A549 (cell line): ENCODE measurements at regions not wholly inside any gene's neighbourhood (a gene's known extent, or its start where the extent isn't known, plus 50 kb on each side); places are given as distances from the start of the nearest gene placed in this dataset.
A peak's percentile ranks its signal among the peaks of the same experiment; 100 is the strongest.

Source experiments
- ATAC-seq, 2 experiments: fragments of 200-7000 bp in 1 of 2; fragments of >200 bp in 1 of 2; cut with Nextera tagmentation in 1 of 2; cut with Tn5 transposase in 1 of 2; 3 replicates each; pipeline versions ENCODE4 v1.8.0 to v1.9.1; 2018 to 2020; ENCODE audit warnings: mild to moderate bottlenecking in 1 of 2, moderate library complexity in 1 of 2
- CTCF ChIA-PET: fragments of 300-600 bp; sonication (Branson Sonifier 250); formaldehyde crosslinking; extraction: SDS; loops from one replicate; lab custom pipeline; 2021; ENCODE audit warnings: antibody characterized with exemption, inconsistent platforms; lab: Yijun Ruan, JAX
- POLR2A ChIA-PET: fragments of 350-600 bp; formaldehyde crosslinking; extraction: SDS; loops from one replicate; lab custom pipeline; 2021; ENCODE audit warnings: antibody characterized with exemption, inconsistent platforms; lab: Yijun Ruan, JAX
- DNase-seq, 2 experiments: peaks; one replicate each; pipeline versions ENCODE4 v3.0.0 to v3.0.0-alpha.2; 2011 to 2016; ENCODE audit warnings: low read depth in 1 of 2, low spot score in 1 of 2
- FAIRE-seq: peaks from 2 replicates; lab custom pipeline; 2011; peaks lifted over from hg19 to GRCh38; lab: Jason Lieb, UNC
- H3K27ac ChIP-seq, 2 experiments: fragments of >200 bp; sonication (Bioruptor Twin); formaldehyde crosslinking; 3 replicates each; pipeline ENCODE4 v1.5.1; 2016 to 2017
- H3K4me1 ChIP-seq: fragments of >200 bp; sonication (Bioruptor Twin); formaldehyde crosslinking; 3 replicates; pipeline ENCODE4 v1.6.1; 2016
- H3K4me2 ChIP-seq: fragments of >200 bp; sonication (Bioruptor Twin); formaldehyde crosslinking; 3 replicates; pipeline ENCODE4 v1.6.1; 2016
- H3K4me3 ChIP-seq: fragments of >200 bp; sonication (Bioruptor Twin); formaldehyde crosslinking; 3 replicates; pipeline ENCODE4 v1.5.1; 2016
- H3K9me3 ChIP-seq: fragments of >200 bp; sonication (Bioruptor Twin); formaldehyde crosslinking; 3 replicates; pipeline ENCODE4 v1.6.1; 2016
- BHLHE40 ChIP-seq: IDR thresholded peaks from 2 replicates; pipeline ENCODE4 v1.6.1; 2012; ENCODE audit warnings: low read depth, low read length, inconsistent platforms
- CHD2 ChIP-seq: fragments of 150-350 bp; IDR thresholded peaks from 2 replicates; pipeline ENCODE4 v1.6.1; 2014; ENCODE audit warnings: low read length; ENCODE audit not compliant: partially characterized antibody
- HDAC2 ChIP-seq: fragments of 200-600 bp; sonication (generic); IDR thresholded peaks from 2 replicates; pipeline ENCODE4 v1.6.1; 2016
- HEYL ChIP-seq: fragments of 250-450 bp; sonication (Bioruptor Pico); IDR thresholded peaks from 2 replicates; pipeline ENCODE4 v1.8.0; 2021; ENCODE audit warnings: mild to moderate bottlenecking, moderate library complexity
- HOXA7 ChIP-seq: fragments of 250-450 bp; sonication (Bioruptor Pico); IDR thresholded peaks from 2 replicates; pipeline ENCODE4 v1.5.0; 2020; ENCODE audit warnings: mild to moderate bottlenecking, moderate library complexity
- KDM1A ChIP-seq: fragments of 200-600 bp; sonication (generic); IDR thresholded peaks from 2 replicates; pipeline ENCODE4 v1.6.1; 2016; ENCODE audit warnings: low read depth, mild to moderate bottlenecking
- NFE2L2 ChIP-seq: fragments of 150-350 bp; conservative IDR thresholded peaks from 2 replicates; pipeline ENCODE4 v1.6.1; 2014; ENCODE audit warnings: low read length
- POLR2A ChIP-seq: IDR thresholded peaks from 2 replicates; pipeline ENCODE4 v1.6.1; 2012; ENCODE audit warnings: mild to moderate bottlenecking, low read length
- POLR2AphosphoS2 ChIP-seq: conservative IDR thresholded peaks from 2 replicates; pipeline ENCODE4 v1.6.1; 2012; ENCODE audit warnings: low read length, improper control_type of control experiment, inconsistent platforms
- RAD21 ChIP-seq, 2 experiments: fragments of >200 bp in 1 of 2; sonication (Bioruptor Twin) in 1 of 2; formaldehyde crosslinking in 1 of 2; IDR thresholded peaks in 1 of 2; conservative IDR thresholded peaks in 1 of 2; 2 replicates in 1 of 2; 3 replicates in 1 of 2; pipeline ENCODE4 v1.6.1; 2012 to 2018; ENCODE audit warnings: inconsistent platforms in 1 of 2
- RARB ChIP-seq: fragments of 250-450 bp; sonication (Bioruptor Pico); IDR thresholded peaks from 2 replicates; pipeline ENCODE4 v1.8.0; 2021; ENCODE audit warnings: mild to moderate bottlenecking, moderate library complexity
- RCOR1 ChIP-seq: fragments of 150-350 bp; IDR thresholded peaks from 2 replicates; pipeline ENCODE4 v1.6.1; 2014; ENCODE audit warnings: antibody characterized with exemption, low read length, low read depth
- SMC3 ChIP-seq: fragments of >200 bp; sonication (Bioruptor Twin); formaldehyde crosslinking; IDR thresholded peaks from 3 replicates; pipeline ENCODE4 v1.6.1; 2018; ENCODE audit warnings: inconsistent platforms
- SREBF2 ChIP-seq: fragments of 450-650 bp; IDR thresholded peaks from 2 replicates; pipeline ENCODE4 v1.6.1; 2014; ENCODE audit warnings: mild to moderate bottlenecking, moderate library complexity
- TFCP2L1 ChIP-seq: fragments of 250-450 bp; sonication (Bioruptor Pico); IDR thresholded peaks from 2 replicates; pipeline ENCODE4 v1.5.0; 2021; ENCODE audit warnings: mild to moderate bottlenecking
- ZC3H11A ChIP-seq: fragments of 450-650 bp; IDR thresholded peaks from 2 replicates; pipeline ENCODE4 v1.6.1; 2014; ENCODE audit warnings: antibody characterized with exemption, mild to moderate bottlenecking
- ZNF302 ChIP-seq: fragments of 250-450 bp; sonication (Bioruptor Pico); IDR thresholded peaks from 2 replicates; pipeline ENCODE4 v1.9.0; 2021; ENCODE audit warnings: inconsistent platforms, mild to moderate bottlenecking, moderate library complexity
- WGBS: methylation state at CpG from one replicate; pipeline ENCODE4 v1.1.6; 2017; ENCODE audit errors: missing lambda C conversion rate; 5-methylcytosine and 5-hydroxymethylcytosine counted together
- TF ChIP-seq, protein P1 (sequence below): fragments of 200-600 bp; sonication (generic); IDR thresholded peaks from 2 replicates; pipeline ENCODE4 v1.6.1; 2016; ENCODE audit warnings: antibody characterized with exemption, mild to moderate bottlenecking, moderate library complexity
- TF ChIP-seq, protein P2 (sequence below): fragments of >200 bp; sonication (Bioruptor Twin); formaldehyde crosslinking; IDR thresholded peaks from 3 replicates; pipeline ENCODE4 v1.6.1; 2016
- TF ChIP-seq, protein P3 (sequence below): fragments of >200 bp; sonication (Bioruptor Twin); formaldehyde crosslinking; IDR thresholded peaks from 3 replicates; pipeline ENCODE4 v1.5.1; 2016

DNA sequence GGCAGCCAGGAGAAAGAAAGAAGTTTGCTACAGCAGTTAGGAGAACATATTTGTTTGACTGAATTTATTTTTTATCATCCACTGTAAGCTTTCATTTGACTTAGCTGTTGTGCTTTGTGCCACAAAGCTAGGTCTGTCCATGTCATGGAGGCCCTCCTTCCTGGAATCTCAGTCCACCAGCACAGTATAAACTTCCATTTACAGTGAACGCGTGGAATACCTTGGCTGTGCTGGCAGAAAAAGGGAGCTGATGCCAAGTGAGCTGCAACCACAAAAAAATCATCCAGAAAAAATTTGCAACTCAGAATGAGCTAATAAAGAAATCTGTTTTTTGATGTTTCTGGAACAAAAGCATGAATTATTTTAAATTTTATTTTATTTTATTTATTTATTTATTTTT, 72.6 kb downstream of the ATP6V1G3 start:
- ChIA-PET POLR2A (interaction anchor here (1.1 kb wide), 1 partner anchor 311 kb away, joined by 3 read pairs; the partner anchor contains the start of gene NEK7), CTCF (interaction anchor here (0.6 to 2.3 kb wide), 8 partner anchors 17 to 853 kb away, joined by 3 to 8 read pairs (median 5); no protein-coding TSS in a partner anchor)
- H3K4me1 ChIP-seq = no peaks in the 10 kb centered on the region
- no peak overlapping the region for H3K27ac ChIP-seq
- H3K4me2 ChIP-seq = no peak overlapping the region
- FAIRE-seq = no peak
- DNase-seq = no peak
- no peak overlapping the region for H3K4me3 ChIP-seq
- WGBS = 93% methylated on average over 2 of the region's 2 CpGs
- no peak for ATAC-seq
- no peak for TF ChIP-seq HOXA7 (CRISPR knock-in tag)
- TF ChIP-seq, protein P1, sequence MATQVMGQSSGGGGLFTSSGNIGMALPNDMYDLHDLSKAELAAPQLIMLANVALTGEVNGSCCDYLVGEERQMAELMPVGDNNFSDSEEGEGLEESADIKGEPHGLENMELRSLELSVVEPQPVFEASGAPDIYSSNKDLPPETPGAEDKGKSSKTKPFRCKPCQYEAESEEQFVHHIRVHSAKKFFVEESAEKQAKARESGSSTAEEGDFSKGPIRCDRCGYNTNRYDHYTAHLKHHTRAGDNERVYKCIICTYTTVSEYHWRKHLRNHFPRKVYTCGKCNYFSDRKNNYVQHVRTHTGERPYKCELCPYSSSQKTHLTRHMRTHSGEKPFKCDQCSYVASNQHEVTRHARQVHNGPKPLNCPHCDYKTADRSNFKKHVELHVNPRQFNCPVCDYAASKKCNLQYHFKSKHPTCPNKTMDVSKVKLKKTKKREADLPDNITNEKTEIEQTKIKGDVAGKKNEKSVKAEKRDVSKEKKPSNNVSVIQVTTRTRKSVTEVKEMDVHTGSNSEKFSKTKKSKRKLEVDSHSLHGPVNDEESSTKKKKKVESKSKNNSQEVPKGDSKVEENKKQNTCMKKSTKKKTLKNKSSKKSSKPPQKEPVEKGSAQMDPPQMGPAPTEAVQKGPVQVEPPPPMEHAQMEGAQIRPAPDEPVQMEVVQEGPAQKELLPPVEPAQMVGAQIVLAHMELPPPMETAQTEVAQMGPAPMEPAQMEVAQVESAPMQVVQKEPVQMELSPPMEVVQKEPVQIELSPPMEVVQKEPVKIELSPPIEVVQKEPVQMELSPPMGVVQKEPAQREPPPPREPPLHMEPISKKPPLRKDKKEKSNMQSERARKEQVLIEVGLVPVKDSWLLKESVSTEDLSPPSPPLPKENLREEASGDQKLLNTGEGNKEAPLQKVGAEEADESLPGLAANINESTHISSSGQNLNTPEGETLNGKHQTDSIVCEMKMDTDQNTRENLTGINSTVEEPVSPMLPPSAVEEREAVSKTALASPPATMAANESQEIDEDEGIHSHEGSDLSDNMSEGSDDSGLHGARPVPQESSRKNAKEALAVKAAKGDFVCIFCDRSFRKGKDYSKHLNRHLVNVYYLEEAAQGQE = no peak
- TF ChIP-seq SMC3 = no peak
- TF ChIP-seq TFCP2L1 (CRISPR knock-in tag) = no peak
- TF ChIP-seq HEYL (CRISPR knock-in tag) = no peak
- TF ChIP-seq, protein P2, sequence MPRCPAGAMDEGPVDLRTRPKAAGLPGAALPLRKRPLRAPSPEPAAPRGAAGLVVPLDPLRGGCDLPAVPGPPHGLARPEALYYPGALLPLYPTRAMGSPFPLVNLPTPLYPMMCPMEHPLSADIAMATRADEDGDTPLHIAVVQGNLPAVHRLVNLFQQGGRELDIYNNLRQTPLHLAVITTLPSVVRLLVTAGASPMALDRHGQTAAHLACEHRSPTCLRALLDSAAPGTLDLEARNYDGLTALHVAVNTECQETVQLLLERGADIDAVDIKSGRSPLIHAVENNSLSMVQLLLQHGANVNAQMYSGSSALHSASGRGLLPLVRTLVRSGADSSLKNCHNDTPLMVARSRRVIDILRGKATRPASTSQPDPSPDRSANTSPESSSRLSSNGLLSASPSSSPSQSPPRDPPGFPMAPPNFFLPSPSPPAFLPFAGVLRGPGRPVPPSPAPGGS = no peak
- TF ChIP-seq POLR2A = no peak
- TF ChIP-seq RCOR1 = no peak
- TF ChIP-seq SREBF2 = no peak
- no peak for TF ChIP-seq BHLHE40
- TF ChIP-seq RAD21 (conservative IDR thresholded peaks at IDR 0.05 in 1 of 2, IDR thresholded peaks at IDR 0.05 in 1 of 2) = no peak
- no peak for TF ChIP-seq ZNF302 (CRISPR knock-in tag)
- no peak for TF ChIP-seq POLR2AphosphoS2
- no peak for TF ChIP-seq CHD2
- no peaks in the 10 kb centered on the region for H3K9me3 ChIP-seq

DNA sequence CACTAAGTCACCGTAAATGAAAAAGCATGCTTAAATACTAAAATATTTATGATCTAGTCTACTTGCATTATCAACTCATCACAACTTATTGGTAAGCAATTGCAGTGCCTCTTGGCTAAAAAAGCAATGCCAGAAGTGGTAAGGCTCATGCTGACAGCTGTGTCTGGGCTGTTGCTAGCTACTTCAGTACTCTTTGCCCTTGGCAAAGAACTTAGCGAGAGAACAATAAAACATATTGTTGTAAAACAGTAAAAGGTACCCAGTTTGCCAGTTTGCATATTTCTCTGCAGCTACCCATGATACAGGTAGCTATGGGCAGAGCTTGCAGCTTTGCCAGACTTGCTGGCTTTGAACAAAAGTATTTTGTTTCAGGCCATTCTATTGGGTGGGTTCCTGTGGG, 73.1 kb downstream of the ATP6V1G3 start:
- Histone ChIP-seq H3K4me1 (no peaks in the 10 kb centered on the region), H3K4me2 (no peak overlapping the region), H3K9me3 (no peaks in the 10 kb centered on the region), H3K27ac (no peak overlapping the region), H3K4me3 (no peak overlapping the region)
- DNase-seq (no peak), ATAC-seq (no peak), FAIRE-seq (no peak)
- no peak for TF ChIP-seq NFE2L2
- TF ChIP-seq POLR2AphosphoS2 = no peak
- TF ChIP-seq HDAC2 = no peak
- WGBS = 76% methylated on average over 2 of the region's 2 CpGs
- CTCF ChIA-PET = interaction anchor here (0.6 to 2.3 kb wide), 9 partner anchors 16 to 852 kb away, joined by 3 to 8 read pairs (median 5); no protein-coding TSS in a partner anchor
- POLR2A ChIA-PET = interaction anchor here (1.1 kb wide), 1 partner anchor 311 kb away, joined by 3 read pairs; the partner anchor contains the start of gene NEK7

DNA sequence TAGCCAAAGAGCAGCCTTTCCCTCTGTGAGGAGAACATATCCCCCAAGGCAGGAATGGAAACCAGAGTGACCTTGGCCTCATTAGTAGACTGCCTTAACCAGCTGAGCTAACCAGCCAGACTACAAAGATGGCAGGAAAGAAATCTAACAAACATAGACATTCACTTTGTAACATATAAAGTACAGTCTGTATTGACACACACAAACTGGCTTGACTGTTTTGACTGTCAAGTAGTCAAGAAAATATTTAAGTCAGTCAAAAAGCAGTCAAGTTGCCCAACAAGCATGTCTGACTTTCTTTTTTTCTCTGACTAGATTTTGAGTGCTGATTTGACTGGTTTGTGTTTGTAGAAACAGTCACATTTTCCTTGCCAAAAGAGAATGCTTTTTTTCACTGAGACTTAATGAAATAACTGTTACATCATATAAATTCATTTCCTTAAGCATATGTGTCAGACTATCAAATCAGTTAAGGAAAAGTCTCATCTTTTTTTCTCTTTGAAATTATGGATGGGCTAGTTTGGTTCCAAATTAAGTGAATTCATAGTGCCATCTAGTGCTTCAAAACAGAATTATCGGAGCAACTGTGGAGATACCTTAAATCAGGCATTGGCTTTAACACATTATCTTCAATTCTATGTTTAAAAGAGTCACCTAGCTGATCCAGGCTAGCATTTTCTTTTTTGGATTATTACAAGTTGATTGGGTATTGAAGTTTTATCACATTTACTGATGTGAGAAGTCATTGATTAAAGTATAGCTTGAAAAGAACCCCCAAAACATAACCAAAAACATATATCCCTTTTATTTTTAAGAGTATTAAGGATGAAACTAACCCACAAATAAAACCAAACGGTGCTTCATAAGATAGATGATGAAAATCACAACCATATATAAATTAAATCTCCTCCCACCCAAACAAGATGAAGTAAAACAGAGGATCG, 75.0 kb downstream of the ATP6V1G3 start:
- H3K4me3 ChIP-seq = no peak overlapping the region
- ChIA-PET POLR2A (interaction anchor here (0.5 kb wide), 1 partner anchor 309 kb away, joined by 4 read pairs; no protein-coding TSS in a partner anchor), CTCF (interaction anchor here (0.7 to 2.3 kb wide), 22 partner anchors 10 to 946 kb away, joined by 3 to 10 read pairs (median 3); no protein-coding TSS in a partner anchor)
- H3K27ac ChIP-seq = no peak overlapping the region
- peak; percentile 20 to 46 for DNase-seq
- peak in 1 of 2 experiments; percentile 86; a peak in 4 of 6 replicates for ATAC-seq
- TF ChIP-seq RARB (CRISPR knock-in tag) (no peak), RCOR1 (no peak), RAD21 (conservative IDR thresholded peaks at IDR 0.05 in 1 of 2, IDR thresholded peaks at IDR 0.05 in 1 of 2) (peak; percentile 86 to 91), SMC3 (peak; percentile 84), ZC3H11A (no peak), KDM1A (no peak)
- TF ChIP-seq, protein P3, sequence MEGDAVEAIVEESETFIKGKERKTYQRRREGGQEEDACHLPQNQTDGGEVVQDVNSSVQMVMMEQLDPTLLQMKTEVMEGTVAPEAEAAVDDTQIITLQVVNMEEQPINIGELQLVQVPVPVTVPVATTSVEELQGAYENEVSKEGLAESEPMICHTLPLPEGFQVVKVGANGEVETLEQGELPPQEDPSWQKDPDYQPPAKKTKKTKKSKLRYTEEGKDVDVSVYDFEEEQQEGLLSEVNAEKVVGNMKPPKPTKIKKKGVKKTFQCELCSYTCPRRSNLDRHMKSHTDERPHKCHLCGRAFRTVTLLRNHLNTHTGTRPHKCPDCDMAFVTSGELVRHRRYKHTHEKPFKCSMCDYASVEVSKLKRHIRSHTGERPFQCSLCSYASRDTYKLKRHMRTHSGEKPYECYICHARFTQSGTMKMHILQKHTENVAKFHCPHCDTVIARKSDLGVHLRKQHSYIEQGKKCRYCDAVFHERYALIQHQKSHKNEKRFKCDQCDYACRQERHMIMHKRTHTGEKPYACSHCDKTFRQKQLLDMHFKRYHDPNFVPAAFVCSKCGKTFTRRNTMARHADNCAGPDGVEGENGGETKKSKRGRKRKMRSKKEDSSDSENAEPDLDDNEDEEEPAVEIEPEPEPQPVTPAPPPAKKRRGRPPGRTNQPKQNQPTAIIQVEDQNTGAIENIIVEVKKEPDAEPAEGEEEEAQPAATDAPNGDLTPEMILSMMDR = peak; percentile 82
- no peaks in the 10 kb centered on the region for H3K9me3 ChIP-seq
- H3K4me2 ChIP-seq = no peak overlapping the region
- 18% methylated on average over 3 of the region's 3 CpGs for WGBS
- no peaks in the 10 kb centered on the region for H3K4me1 ChIP-seq
- FAIRE-seq = peak; percentile 43
